ENCODE measurements at regions not wholly inside any gene's neighbourhood (a gene's known extent, or its start where the extent isn't known, plus 50 kb on each side); places are given as distances from the start of the nearest gene placed in this dataset.

- Histone ChIP-seq H3K36me3 (no peaks in the 10 kb centered on the region), H3K9me3 (no peaks in the 10 kb centered on the region), H3K4me1 (no peaks in the 10 kb centered on the region), H3K4me3 (no peak overlapping the region), H3K9ac (ENCODE audit: low read depth in 2 of 2, low read length in 2 of 2) (no peak overlapping the region), H3K27me3 (no peaks in the 10 kb centered on the region), H3K27ac (no peak overlapping the region)
- no peak for DNase-seq
- intact Hi-C loops (cut with DNase I), result no loop called here
- TF ChIP-seq CTCF (IDR thresholded peaks at IDR 0.05), result no peak
Observed at GRCh38 chr12:67816269-67816668, 167.7 kb downstream of the DYRK2 start.

- H3K4me3 ChIP-seq, result no peak overlapping the region
- no peaks in the 10 kb centered on the region for H3K4me1 ChIP-seq
- H3K36me3 ChIP-seq, result no peaks in the 10 kb centered on the region
- TF ChIP-seq CTCF (IDR thresholded peaks at IDR 0.05), result no peak
- intact Hi-C loops (cut with DNase I), result no loop called here
- DNase-seq, result no peak
- H3K9ac ChIP-seq (ENCODE audit: low read depth in 2 of 2, low read length in 2 of 2), result no peak overlapping the region
- no peaks in the 10 kb centered on the region for H3K27me3 ChIP-seq
- H3K9me3 ChIP-seq, result no peaks in the 10 kb centered on the region
- H3K27ac ChIP-seq, result no peak overlapping the region
Observed at GRCh38 chr12:67818459-67818903, 169.9 kb downstream of the DYRK2 start.

GRCh38 chr12:67819902-67820301, 169.3 kb upstream of the IFNG-AS1 start:
- no peak overlapping the region for H3K9ac ChIP-seq (ENCODE audit: low read depth in 2 of 2, low read length in 2 of 2)
- H3K27me3 ChIP-seq, result no peaks in the 10 kb centered on the region
- intact Hi-C loops (cut with DNase I), result no loop called here
- H3K4me3 ChIP-seq, result no peak overlapping the region
- TF ChIP-seq CTCF (IDR thresholded peaks at IDR 0.05), result no peak
- no peak for DNase-seq
- no peaks in the 10 kb centered on the region for H3K9me3 ChIP-seq
- no peaks in the 10 kb centered on the region for H3K36me3 ChIP-seq
- H3K4me1 ChIP-seq, result no peaks in the 10 kb centered on the region
- no peak overlapping the region for H3K27ac ChIP-seq

GRCh38 chr12:67820694-67821093, 168.6 kb upstream of the IFNG-AS1 start:
- Histone ChIP-seq H3K9ac (ENCODE audit: low read depth in 2 of 2, low read length in 2 of 2) (no peak overlapping the region), H3K4me1 (no peaks in the 10 kb centered on the region), H3K9me3 (no peaks in the 10 kb centered on the region), H3K36me3 (no peaks in the 10 kb centered on the region), H3K4me3 (no peak overlapping the region), H3K27me3 (no peaks in the 10 kb centered on the region), H3K27ac (no peak overlapping the region)
- DNase-seq, result no peak
- no peak for TF ChIP-seq CTCF (IDR thresholded peaks at IDR 0.05)
- intact Hi-C loops (cut with DNase I), result no loop called here

- Histone ChIP-seq H3K36me3 (no peaks in the 10 kb centered on the region), H3K9me3 (no peaks in the 10 kb centered on the region), H3K4me3 (no peak overlapping the region), H3K27me3 (no peaks in the 10 kb centered on the region), H3K9ac (ENCODE audit: low read depth in 2 of 2, low read length in 2 of 2) (no peak overlapping the region), H3K4me1 (no peaks in the 10 kb centered on the region), H3K27ac (no peak overlapping the region)
- no peak for DNase-seq
- no peak for TF ChIP-seq CTCF (IDR thresholded peaks at IDR 0.05)
- intact Hi-C loops (cut with DNase I), result no loop called here
Observed at GRCh38 chr12:67822826-67823225, 166.4 kb upstream of the IFNG-AS1 start.

- Histone ChIP-seq H3K9me3 (no peaks in the 10 kb centered on the region), H3K4me3 (no peak overlapping the region), H3K27ac (no peak overlapping the region), H3K36me3 (no peaks in the 10 kb centered on the region), H3K4me1 (no peaks in the 10 kb centered on the region), H3K27me3 (no peaks in the 10 kb centered on the region), H3K9ac (ENCODE audit: low read depth in 2 of 2, low read length in 2 of 2) (no peak overlapping the region)
- DNase-seq, result no peak
- intact Hi-C loops (cut with DNase I), result no loop called here
- no peak for TF ChIP-seq CTCF (IDR thresholded peaks at IDR 0.05)
Observed at GRCh38 chr12:67826148-67826547, 163.1 kb upstream of the IFNG-AS1 start.

Measured in colonic mucosa (tissue), 4 donors.